GM21381 (cell line): ENCODE measurements at regions not wholly inside any gene's neighbourhood (a gene's known extent, or its start where the extent isn't known, plus 50 kb on each side); places are given as distances from the start of the nearest gene placed in this dataset.
"Not testable (repeated sequence)": the region's sequence is repeated elsewhere in the genome, so short reads cannot be mapped to it uniquely, and the experiment has no call there.

ENCODE experiments used
- ATAC-seq: cut with Tn5 transposase; IDR thresholded peaks from one replicate; pipeline ENCODE4 v1.9.1; 2021; ENCODE audit warnings: mild to moderate bottlenecking, moderate library complexity; ENCODE audit not compliant: unreplicated experiment

GRCh38 chr11:130526846-130527245, 78.4 kb downstream of the ADAMTS15 start:
- ATAC-seq, result no peak

GRCh38 chr11:130527636-130528297, 79.3 kb downstream of the ADAMTS15 start:
- no peak for ATAC-seq

- ATAC-seq, result no peak
Measured at GRCh38 chr11:130528298-130529261, 80.1 kb downstream of the ADAMTS15 start.

DNA sequence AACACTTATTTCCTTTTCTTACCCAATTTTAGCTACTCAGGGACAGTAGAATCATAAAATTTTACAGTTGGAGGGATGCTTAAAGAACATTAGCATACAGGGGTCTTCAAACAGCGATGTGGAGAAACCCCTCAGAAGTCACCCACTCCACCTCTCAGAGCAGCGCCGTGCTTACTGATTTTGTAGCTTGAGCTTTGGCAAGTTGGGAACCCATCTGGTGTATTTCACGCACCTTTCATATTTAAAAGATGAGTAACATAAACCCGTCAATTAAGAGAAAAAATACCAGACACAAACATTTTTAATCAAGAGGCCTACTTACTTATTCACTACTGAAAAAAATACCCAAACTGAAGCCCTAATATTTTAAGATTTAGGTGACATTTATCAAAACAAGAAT, 80.9 kb downstream of the ADAMTS15 start:
- ATAC-seq, result no peak

DNA sequence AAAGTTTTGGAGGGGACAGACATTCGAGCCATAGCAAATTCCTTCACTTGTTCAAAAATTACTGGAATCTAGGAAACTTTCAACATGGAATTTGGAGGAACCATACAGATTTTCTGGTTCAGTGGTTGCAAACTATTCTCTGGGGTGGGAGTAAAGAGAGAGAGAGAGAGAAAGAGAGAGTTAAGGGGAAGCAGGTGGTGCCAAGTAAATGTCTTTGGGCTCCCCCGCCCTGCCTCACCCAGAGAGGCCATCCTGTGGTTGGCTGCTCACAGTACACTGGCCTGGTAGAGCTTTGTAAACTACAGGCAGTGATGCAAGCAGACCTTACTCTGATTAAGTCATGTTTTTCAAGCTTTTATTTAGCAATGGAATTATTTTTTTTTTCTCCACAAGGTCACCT, 82.6 kb downstream of the ADAMTS15 start:
- ATAC-seq, result no peak

DNA sequence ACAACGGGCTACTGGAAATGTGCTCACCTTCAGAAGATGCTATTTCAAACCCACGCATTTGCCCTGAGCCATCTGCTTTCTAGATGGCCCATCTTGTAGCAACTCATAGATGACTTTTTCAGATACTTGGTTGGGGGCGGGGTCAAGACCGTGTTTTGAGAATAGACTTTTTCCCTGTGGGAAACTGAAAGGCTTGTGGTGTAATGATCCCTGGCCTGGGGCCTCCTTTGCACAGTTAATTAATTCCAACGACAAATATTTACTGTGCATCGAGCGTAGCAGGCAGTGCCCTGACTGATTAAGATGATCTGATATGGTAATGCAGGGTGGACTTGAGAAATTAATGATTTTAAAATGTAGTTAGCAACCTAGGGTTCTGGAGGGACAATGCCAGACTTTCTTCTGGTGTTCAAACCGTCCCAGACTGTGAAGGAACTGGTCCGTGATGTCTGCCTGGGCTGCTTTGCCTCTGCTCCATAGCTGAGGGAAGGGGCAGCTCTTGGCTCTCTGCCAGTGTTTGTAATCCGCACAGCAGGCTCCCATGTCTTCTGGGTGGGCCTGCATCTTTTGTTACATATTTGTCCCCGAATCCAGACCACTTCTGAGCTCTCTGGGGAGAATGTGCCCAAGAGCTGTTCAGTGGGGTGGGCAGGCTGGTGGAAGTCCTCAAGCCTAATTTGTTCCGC, 84.8 kb downstream of the ADAMTS15 start:
- no peak for ATAC-seq

DNA sequence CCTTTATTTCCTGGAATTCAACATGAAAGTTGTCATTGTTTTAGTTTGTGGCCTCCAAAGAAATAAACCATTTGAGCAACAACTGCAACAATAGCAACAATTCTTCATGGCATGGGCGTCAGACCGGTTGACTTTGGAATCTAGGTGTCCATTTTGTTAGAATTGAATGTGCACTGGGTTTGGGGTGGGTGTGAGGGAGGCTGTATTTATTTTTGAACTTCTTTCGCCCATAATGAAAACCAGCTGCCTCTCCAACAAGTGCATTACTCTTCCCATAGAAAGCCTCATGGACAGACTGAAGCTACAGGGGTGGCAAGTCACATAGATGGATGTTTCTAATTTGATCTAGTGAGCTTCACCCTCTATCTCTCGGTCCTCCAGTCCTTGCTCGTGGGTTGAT, 85.4 kb downstream of the ADAMTS15 start:
- no peak for ATAC-seq

- ATAC-seq, result no peak
Measured at GRCh38 chr11:130534551-130534950, 86.1 kb downstream of the ADAMTS15 start.

DNA sequence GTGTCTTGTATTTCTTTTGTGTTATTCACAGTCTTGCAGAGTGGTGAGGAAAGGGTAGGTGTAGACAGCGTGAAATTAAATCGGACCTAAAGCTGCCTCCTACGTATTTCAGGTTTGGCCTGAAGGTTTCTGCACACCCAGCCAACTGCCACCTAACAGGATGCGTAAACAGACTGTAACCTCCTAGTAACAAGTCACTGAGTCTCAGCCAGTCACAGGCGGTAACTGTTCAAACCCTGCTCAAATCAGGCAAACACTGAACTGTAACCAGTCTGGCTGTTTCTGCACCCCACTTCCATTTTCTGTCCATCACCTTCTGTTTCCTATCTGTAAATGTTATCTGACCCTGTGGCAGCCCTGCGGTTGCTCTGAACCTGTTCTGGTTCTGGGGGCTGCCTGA, 87.1 kb downstream of the ADAMTS15 start:
- ATAC-seq, result no peak

DNA sequence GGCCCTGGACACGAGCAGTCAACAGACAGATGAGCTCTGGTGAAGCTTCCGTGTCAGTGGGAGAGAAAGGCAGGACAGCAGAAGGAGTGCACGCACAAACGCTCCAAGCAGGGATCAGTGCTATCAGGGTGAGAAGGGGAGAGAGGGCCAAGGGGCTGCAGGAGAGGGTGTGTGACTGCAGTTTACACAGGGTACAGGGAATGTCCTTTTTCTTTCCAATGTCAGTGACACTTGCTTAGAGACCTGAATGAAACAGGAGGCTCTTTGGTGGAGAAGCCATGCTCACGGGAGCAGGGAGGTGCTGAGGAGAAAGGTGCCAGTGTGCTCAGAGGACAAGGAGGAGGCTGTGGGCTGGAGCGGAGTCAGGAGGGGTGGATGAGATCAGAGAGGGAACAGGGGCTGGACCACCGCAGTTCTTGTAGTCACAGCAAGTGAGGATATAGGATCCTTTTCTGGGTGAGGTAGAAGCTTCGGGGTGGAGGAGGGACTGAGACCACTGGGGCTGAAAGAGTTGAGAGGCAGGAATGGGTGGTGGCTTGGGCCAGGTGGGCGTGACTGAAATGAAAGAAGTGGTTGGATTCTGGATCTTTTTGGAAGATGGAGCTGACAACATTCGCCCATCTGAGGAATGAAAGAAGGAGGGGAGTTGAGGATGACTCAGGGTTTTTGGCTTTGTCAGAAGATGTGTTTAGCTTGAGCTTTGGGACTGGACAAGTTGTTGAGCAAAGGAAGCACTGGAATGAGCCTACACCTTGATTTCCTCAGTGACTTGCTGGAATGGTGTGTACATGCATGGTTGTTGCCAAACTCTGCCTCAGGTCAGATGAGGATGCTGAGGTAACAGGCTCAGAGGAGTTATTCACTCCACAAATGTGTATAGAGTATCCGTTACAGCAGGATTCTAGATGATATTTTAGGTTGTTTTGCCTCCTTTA, 87.9 kb downstream of the ADAMTS15 start:
- no peak for ATAC-seq

- not testable (repeated sequence) for ATAC-seq
Measured at GRCh38 chr11:130539680-130540079, 91.2 kb downstream of the ADAMTS15 start.

- no peak for ATAC-seq
Measured at GRCh38 chr11:130544266-130544665, 95.8 kb downstream of the ADAMTS15 start.

GRCh38 chr11:130545449-130546072, 97.1 kb downstream of the ADAMTS15 start:
- no peak for ATAC-seq

DNA sequence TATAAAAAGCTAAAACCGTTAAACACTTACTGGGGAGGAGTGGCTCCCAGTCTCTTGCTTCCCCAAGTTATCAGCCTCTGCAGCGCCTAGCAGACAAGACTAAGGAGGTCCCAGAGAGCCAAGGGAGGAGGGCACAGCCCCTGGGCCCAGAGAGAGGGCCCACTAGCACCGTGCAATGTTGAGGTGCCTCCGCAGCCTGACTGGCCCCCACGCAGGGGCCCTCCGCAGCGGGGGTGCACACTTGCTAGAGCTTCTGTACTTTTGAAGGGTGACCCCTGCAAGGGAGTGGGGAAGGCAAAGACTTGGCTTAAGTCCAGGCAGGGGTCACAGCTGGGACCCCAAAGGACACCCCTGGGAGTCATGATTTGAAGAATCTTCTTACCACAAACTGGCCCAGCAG, 98.0 kb downstream of the ADAMTS15 start:
- no peak for ATAC-seq

DNA sequence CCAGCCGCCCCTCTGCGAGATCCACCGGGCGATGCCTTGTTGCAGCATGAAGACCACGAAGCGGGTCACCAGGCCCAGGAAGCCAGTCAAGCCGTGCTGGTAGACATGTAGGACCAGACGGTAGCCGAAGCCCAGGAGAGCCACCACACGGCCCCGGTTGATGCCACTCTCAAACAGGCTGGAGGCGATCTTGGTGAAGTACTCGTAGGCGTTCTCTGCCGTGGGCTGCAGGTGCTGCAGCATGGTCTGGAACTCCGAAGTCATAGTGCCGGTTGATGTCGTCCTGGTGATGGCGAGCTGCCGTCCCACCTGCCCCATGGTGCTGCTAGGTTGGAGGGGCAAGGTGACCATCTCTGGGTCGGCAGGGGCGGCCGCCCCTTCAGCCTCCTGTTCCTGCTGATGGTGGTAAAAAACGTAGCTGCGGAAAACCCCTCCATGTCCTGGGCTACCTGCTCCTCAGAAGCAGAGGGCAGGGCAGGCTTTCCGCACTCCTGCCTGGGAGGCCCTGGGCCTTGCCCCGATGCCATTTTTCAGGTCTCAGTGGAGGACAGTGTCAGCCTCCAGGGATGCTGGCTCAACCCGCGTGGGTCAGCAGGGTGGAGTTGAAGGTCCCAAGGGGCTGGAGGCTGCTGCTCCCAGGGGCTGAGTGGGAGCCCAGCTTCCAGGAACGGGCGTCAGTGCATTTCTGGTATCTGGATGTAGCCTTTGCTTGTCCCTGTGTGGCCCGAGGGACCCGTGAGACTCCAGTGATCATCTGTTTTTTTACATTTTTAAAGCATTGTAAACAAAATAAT, 98.7 kb downstream of the ADAMTS15 start:
- ATAC-seq, result no peak

GRCh38 chr11:130547761-130548490, 99.5 kb downstream of the ADAMTS15 start:
- no peak for ATAC-seq

- ATAC-seq, result no peak
Measured at GRCh38 chr11:130548491-130548833, 100.0 kb downstream of the ADAMTS15 start.

DNA sequence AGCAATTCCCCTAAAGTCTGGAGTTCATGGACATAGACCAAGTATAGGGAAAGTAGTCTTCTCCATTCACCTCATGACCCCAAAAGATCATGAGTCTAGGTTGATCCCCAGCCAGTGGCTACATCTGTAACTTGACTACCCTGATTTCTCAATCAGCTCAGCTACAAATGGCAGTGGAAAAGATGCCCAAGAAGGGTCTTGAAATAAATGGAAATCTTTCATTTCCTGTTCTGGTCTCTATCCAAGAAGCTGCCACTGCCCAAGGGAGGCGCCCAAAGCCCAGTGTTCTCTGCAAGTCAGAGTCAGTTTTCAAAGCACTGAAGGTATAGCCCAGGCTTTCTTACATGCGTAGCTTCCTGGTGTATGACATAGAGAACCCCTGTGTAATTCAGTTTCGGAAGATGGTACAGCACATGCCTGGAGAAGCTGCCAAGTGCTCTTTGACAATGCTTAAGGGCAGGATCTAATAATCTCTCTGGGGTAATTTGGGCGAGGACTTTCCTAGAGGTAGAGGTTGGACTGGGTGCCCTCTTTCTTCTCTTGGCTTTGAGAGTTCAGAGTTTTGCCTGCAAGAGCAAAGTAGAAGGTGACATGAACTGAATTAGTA, 101.1 kb downstream of the ADAMTS15 start:
- no peak for ATAC-seq
